Parathyroid adenoma (tissue), 2 donors: ENCODE measurements at regions not wholly inside any gene's neighbourhood (a gene's known extent, or its start where the extent isn't known, plus 50 kb on each side); places are given as distances from the start of the nearest gene placed in this dataset.
"Not testable (repeated sequence)": the region's sequence is repeated elsewhere in the genome, so short reads cannot be mapped to it uniquely, and the experiment has no call there.

Source experiments
- H2AFZ ChIP-seq: fragments of 300-600 bp; sonication (generic); one replicate; pipeline ENCODE4 v1.7.0; 2017; ENCODE audit warnings: antibody characterized with exemption, mild to moderate bottlenecking
- H3K27ac ChIP-seq: fragments of 300-600 bp; sonication (generic); one replicate; pipeline ENCODE4 v1.7.0; 2017
- H3K27me3 ChIP-seq: fragments of 300-600 bp; sonication (generic); one replicate; pipeline ENCODE4 v1.7.0; 2017; ENCODE audit warnings: low read length; ENCODE audit not compliant: control insufficient read depth, insufficient read depth
- H3K36me3 ChIP-seq: fragments of 300-600 bp; sonication (generic); one replicate; pipeline ENCODE4 v1.7.0; 2017; ENCODE audit warnings: low read length; ENCODE audit not compliant: control insufficient read depth, insufficient read depth
- H3K4me1 ChIP-seq: fragments of 300-600 bp; sonication (generic); one replicate; pipeline ENCODE4 v1.7.0; 2017; ENCODE audit warnings: control low read depth
- H3K4me2 ChIP-seq: fragments of 300-600 bp; sonication (generic); one replicate; pipeline ENCODE4 v1.7.0; 2017; ENCODE audit warnings: low read length
- H3K4me3 ChIP-seq: fragments of 300-600 bp; sonication (generic); one replicate; pipeline ENCODE4 v1.7.0; 2017; ENCODE audit warnings: low read depth, low read length
- H3K79me2 ChIP-seq: fragments of 300-600 bp; sonication (generic); one replicate; pipeline ENCODE4 v1.7.0; 2017; ENCODE audit warnings: control low read depth
- H3K9ac ChIP-seq: fragments of 300-600 bp; sonication (generic); one replicate; pipeline ENCODE4 v1.7.0; 2017; ENCODE audit warnings: mild to moderate bottlenecking
- H3K9me3 ChIP-seq: fragments of 300-600 bp; sonication (generic); one replicate; pipeline ENCODE4 v1.7.0; 2017; ENCODE audit warnings: low read length; ENCODE audit not compliant: control insufficient read depth
- CTCF ChIP-seq: fragments of 300-600 bp; sonication (generic); IDR thresholded peaks from one replicate; pipeline ENCODE4 v1.7.0; 2017; ENCODE audit warnings: antibody characterized with exemption, mild to moderate bottlenecking
- donor health status: primary hyperparathyroidism.

DNA sequence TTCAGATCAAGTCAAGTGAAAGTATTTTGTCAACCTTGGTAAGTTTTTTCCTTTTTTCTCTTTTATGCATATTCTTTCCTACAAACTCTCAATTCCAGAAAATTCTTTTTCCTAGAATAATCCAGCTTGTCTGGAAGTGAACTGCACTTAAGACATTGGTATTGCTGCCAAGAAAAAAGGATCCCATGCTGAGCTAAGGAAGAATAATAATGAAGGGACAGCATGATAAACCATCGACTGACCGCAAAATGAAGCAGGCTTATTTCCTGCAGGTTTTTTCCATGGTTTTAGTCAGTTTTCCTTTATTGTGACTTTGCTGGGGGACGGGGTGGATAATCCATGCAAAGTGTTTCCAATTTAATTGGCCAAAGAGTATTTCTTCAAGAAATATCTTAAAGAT, 857.6 kb upstream of the SLC35B3 start:
- H3K4me3 ChIP-seq, result no peak overlapping the region
- no peaks in the 10 kb centered on the region for H3K4me1 ChIP-seq
- H3K27ac ChIP-seq, result no peak overlapping the region
- no peaks in the 10 kb centered on the region for H3K9me3 ChIP-seq
- H3K79me2 ChIP-seq, result no peaks in the 10 kb centered on the region
- H3K9ac ChIP-seq, result no peak overlapping the region
- H2AFZ ChIP-seq, result no peak overlapping the region
- no peak for TF ChIP-seq CTCF
- no peak overlapping the region for H3K4me2 ChIP-seq
- no peaks in the 10 kb centered on the region for H3K27me3 ChIP-seq
- H3K36me3 ChIP-seq, result no peaks in the 10 kb centered on the region

GRCh38 chr6:9290342-9290741, 855.0 kb upstream of the SLC35B3 start:
- not testable (repeated sequence) for H2AFZ ChIP-seq, H3K36me3 ChIP-seq, H3K4me2 ChIP-seq, H3K79me2 ChIP-seq, H3K9me3 ChIP-seq, H3K4me1 ChIP-seq, H3K27me3 ChIP-seq, H3K4me3 ChIP-seq, H3K9ac ChIP-seq, H3K27ac ChIP-seq

- H3K79me2 ChIP-seq, result no peaks in the 10 kb centered on the region
- H3K27me3 ChIP-seq, result no peaks in the 10 kb centered on the region
- H3K4me1 ChIP-seq, result no peaks in the 10 kb centered on the region
- no peaks in the 10 kb centered on the region for H3K9me3 ChIP-seq
- H3K27ac ChIP-seq, result no peak overlapping the region
- H3K4me3 ChIP-seq, result no peak overlapping the region
- no peak overlapping the region for H3K9ac ChIP-seq
- no peak for TF ChIP-seq CTCF
- no peak overlapping the region for H3K4me2 ChIP-seq
- H3K36me3 ChIP-seq, result no peaks in the 10 kb centered on the region
- no peak overlapping the region for H2AFZ ChIP-seq
Observed at GRCh38 chr6:9272671-9273070, 837.3 kb upstream of the SLC35B3 start.

DNA sequence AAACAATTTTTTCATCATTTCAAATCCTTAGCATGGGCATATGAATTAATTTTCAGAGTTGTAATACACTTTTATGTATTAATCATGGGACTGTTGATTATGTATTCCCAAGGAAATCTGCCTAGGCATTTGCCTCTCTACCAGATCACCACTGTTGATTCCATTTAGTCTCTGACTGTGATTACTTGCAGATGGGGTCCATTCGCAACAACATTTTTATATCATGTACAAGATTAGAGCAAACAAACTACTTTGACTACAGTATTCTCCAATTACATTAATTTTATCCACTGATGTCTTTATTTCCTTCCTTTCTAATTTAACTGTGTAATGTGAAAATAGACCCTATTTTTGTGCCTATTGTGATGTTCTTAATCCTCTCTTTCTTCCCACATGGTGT, 831.4 kb upstream of the SLC35B3 start:
- no peak overlapping the region for H3K9ac ChIP-seq
- no peak for TF ChIP-seq CTCF
- H3K27me3 ChIP-seq, result no peaks in the 10 kb centered on the region
- H3K4me3 ChIP-seq, result no peak overlapping the region
- no peaks in the 10 kb centered on the region for H3K79me2 ChIP-seq
- H3K4me1 ChIP-seq, result no peaks in the 10 kb centered on the region
- no peak overlapping the region for H3K27ac ChIP-seq
- no peaks in the 10 kb centered on the region for H3K36me3 ChIP-seq
- H3K4me2 ChIP-seq, result no peak overlapping the region
- no peak overlapping the region for H2AFZ ChIP-seq
- H3K9me3 ChIP-seq, result no peaks in the 10 kb centered on the region

DNA sequence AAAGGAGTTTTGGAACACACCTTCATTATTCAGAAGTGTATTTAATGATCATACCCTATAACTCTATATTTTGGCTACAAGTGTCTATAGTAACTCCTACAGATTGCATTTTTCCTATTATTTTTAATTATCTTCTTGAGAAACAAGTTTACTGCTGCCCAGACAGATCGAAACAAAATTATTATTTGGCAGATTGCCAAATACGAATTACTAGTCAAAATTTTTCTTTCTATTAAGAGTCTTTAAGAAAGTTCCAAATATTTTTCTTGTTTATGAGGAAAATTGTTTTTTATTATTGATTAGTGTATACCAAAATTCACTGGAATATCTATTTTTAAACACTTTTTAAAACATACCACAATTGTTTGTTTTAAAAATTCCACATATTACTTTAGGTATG, 821.9 kb upstream of the SLC35B3 start:
- no peaks in the 10 kb centered on the region for H3K27me3 ChIP-seq
- no peak overlapping the region for H3K27ac ChIP-seq
- no peak overlapping the region for H3K9ac ChIP-seq
- H3K4me2 ChIP-seq, result no peak overlapping the region
- no peaks in the 10 kb centered on the region for H3K4me1 ChIP-seq
- no peak for TF ChIP-seq CTCF
- H2AFZ ChIP-seq, result no peak overlapping the region
- H3K9me3 ChIP-seq, result no peaks in the 10 kb centered on the region
- H3K4me3 ChIP-seq, result no peak overlapping the region
- H3K79me2 ChIP-seq, result no peaks in the 10 kb centered on the region
- H3K36me3 ChIP-seq, result no peaks in the 10 kb centered on the region
